SIG-M5 (cell line): ENCODE measurements at regions not wholly inside any gene's neighbourhood (a gene's known extent, or its start where the extent isn't known, plus 50 kb on each side); places are given as distances from the start of the nearest gene placed in this dataset.

ENCODE experiments used
- DNase-seq: peaks from one replicate; lab custom pipeline; 2025; lab: John Stamatoyannopoulos, UW

- DNase-seq, result no peak
Observed at GRCh38 chr15:47997195-47998080, 123.4 kb upstream of the SLC24A5 start.

- DNase-seq, result no peak
Observed at GRCh38 chr15:47998619-47999019, 122.2 kb upstream of the SLC24A5 start.

GRCh38 chr15:48001393-48002039 lies 119.3 kb upstream of the SLC24A5 start:
- no peak for DNase-seq

DNA sequence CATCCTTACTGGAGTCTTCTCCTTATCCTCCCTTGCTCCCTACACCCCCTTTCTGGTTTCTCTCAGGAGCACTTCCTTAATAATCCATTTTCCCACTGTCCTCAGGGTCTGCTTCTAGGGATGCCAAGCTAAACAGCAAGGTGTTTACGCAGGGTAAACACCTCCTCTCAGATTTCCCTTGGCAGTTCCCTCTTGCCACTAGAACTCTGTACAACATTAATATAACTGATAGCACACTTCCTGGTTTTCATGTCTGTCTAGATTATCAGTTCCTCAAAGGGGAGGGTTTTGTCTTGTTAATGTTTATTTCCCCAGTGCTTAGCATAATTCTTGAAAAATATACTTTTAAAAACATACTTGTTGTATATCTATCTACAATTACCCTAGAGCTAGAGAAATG lies 118.0 kb upstream of the SLC24A5 start:
- DNase-seq, result no peak

DNA sequence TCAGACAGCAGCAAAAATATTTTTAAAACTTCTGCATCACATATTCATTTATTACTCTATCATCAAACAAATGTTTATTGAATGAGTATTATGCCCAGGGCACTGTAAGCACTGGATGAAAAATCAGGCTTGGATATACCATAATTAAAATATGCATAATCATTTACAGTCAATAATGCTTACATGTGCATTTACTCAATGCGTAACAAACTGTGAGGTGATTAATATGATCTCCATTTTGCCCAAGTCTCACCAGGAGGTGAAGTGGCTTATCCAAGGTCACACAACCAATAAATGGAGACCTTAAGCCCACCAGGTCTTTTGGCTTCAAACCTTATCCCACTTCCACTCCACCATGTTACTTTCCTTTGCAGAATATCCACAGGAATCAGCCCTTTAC lies 117.3 kb upstream of the SLC24A5 start:
- DNase-seq, result no peak

DNA sequence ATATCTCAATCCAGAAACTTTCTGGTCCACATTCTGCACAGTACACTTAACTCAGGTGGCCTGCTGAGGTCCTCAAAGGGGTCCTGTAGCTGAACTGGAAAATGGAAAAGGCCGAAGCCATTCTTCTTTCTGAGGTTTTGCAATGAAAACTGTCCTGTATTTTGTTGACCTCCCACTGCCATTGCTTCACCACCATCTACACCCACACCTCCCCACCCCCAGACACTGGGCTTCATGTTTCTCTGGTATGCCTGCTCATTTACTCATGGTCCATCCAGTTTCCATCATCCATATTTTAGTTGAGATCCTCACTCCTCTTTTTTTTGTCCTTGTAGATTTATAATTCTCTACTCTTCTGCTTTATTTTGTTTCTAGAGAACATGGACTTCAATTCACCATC lies 115.7 kb upstream of the SLC24A5 start:
- DNase-seq, result no peak

DNA sequence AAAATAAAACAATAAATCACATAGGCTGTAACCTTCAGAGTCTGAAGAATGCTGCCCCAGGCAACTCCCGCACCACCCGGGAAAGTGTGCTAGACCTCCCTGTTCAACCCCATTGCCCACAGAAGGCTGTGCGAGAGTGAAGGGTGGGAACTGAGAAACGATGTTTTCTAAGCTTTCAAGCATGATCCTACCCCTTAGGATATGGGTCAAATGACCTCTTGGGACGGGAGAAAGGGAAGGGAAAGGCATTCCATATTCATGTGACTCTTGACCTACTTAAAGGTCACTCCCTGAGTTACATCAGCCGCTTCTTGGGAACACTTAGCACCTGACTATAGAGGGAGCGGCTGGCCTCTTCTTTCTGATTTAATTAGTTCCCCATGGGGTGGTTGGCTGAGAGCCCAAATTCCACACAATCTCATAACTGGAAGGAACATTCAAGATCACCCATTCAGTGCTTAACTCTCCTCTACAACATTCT lies 114.7 kb upstream of the SLC24A5 start:
- no peak for DNase-seq

DNA sequence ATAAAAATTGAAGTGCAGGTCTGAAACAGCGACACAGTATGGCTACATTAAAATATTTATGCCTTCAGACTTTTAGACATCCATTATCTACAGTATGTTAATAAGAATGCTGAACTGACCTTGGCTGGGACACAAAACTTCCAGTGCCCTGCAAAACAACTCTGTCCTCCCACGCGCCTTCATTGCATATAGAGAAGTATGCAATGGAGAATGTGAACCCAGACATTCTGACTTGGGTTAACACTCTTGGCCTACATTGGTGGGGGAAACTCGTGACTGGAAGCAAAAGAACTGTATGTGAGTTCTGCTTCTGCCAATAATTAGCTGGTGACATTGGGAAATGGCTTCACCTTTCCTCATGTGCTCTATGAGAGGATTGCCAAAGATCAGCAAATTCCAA lies 110.5 kb upstream of the SLC24A5 start:
- no peak for DNase-seq

DNA sequence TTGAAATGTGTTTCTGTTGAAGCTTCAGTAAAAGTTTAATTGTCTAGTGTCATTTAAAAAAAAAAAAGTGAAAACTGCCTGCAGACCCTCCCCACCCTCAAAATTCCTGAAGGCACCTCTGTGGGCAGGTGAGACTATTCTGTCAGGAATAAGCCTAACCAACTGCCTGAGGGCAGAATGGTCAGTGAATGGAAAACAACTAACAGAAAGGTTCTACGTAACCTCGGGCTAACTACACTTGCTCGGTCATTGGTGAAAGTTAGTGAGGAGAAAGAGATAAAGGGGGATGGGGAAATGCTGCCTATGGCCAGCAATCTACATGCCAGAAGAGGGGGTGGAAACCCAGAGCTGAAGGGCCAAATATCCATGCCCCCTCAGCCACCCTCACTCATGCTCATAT lies 108.6 kb upstream of the SLC24A5 start:
- DNase-seq, result no peak

DNA sequence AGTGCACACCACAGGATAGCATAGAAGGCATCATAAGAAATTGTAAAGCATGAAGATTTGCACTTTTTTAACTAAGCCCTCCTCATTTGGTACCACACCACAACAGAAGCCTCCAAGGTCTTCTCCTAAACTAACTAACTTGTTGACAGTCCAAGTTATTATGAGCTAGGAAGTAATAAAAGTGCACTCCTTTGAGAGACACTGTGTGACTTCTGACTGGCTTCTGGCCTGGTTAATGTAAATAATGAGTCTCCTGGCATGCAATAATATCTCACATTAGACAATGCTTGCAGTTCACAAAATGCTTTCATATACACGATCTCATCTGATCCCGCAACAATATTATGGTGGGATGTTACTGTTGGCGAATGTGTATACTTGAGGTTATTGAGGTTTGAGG lies 103.9 kb upstream of the SLC24A5 start:
- no peak for DNase-seq

DNA sequence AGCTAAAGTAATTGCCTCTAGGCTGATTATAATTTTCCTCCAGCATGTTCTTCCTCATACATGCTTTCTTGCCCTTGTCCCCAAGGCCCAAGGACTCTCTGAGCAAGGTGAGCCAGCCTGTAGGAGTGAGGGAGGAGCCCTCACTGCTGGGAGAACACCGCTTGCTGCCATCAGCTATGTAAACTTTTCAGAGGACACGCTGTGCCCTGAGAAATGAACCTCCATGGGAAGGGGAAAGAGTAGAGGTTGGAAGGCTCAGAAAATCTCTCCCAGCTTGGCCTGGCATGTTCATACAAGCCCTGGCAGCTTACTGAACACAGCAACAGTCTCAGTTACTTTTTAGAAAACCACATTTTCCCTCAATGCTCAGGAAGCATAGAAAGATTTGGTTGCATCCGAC lies 103.0 kb upstream of the SLC24A5 start:
- DNase-seq, result no peak

DNA sequence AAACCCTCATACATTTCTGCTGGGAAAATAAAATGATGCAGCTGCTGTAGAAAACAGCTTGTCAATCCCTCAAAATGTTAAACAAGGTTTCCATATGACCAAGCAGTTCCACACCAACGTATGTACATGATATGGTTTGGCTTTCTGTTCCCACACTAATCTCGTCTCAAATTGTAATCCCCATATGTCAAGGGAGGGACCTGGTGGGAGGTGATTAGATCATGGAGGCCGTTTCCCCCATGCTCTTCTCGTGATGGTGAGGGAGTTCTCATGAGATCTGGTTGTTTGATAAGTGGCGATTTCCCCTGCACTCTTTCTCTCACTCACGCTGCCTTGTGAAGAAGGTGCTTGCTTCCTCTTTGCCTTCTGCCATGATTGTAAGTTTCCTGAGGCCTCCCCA lies 100.6 kb upstream of the SLC24A5 start:
- DNase-seq, result no peak

- DNase-seq, result no peak
Observed at GRCh38 chr15:48021336-48022086, 99.3 kb upstream of the SLC24A5 start.

- no peak for DNase-seq
Observed at GRCh38 chr15:48025118-48025517, 95.7 kb upstream of the SLC24A5 start.

DNA sequence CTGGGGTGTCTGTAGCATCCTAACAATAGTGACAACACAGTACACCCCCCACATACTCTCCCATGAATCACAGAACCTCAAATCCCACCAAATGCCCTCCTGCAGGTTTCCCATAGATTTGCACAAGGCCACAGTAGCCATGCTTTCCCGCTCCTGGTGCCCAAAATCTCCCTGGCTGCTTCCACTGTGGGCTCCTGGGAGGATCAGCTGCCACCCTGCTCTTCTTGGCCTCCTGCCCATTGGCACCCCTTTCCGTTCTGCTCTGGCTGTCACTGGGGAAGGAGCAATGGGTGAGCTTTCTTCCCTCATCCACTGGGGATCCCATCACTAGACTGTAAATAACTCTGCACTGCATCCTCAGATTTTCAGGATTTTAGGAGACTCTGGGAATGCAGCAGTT lies 92.1 kb upstream of the SLC24A5 start:
- DNase-seq, result no peak

DNA sequence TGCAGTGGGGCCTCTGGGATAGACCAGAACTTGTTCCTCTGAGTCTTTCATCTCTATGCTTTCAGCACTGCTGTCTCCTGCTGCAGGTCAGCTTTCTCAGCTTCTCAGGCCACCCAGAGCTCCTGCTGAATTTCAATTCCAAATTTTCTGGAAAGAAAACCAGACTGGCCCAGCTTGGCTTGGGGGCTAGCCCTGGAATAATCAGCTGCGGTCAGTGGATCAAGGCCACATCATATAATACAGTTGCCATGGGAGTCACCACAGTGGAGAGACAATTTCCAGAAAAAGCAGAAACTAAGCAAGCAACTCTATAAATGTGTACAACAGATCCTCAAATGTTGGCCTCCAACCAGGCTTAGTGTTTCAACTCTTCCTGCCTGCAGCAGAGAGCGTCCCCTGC lies 91.1 kb upstream of the SLC24A5 start:
- DNase-seq, result no peak

GRCh38 chr15:48031466-48031865 lies 89.3 kb upstream of the SLC24A5 start:
- DNase-seq, result no peak

- DNase-seq, result no peak
Observed at GRCh38 chr15:48031973-48032372, 88.8 kb upstream of the SLC24A5 start.

- DNase-seq, result no peak
Observed at GRCh38 chr15:48032911-48033310, 87.9 kb upstream of the SLC24A5 start.

DNA sequence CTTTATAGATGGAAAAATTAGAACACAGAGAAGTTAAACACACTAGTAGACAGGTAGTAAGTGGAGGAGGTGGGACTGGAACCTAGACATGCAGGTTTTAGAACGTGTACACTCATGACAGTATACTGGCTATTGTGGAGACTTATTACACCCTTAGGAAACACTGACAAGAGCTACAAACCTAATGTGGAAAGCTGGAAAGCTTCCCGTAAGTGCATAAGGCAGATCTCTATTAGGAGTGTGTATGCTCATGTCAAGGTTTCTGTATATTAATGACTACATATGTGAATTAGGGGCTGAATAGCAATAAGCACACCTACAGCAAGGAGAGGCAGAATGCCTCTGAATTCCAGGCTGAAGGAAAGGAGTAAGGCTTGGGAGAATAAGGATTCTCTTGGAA lies 82.6 kb upstream of the SLC24A5 start:
- no peak for DNase-seq

- DNase-seq, result no peak
Observed at GRCh38 chr15:48040166-48040817, 80.5 kb upstream of the SLC24A5 start.

GRCh38 chr15:48041454-48041853 lies 79.3 kb upstream of the SLC24A5 start:
- DNase-seq, result no peak
